NB4 (cell line): ENCODE measurements at regions not wholly inside any gene's neighbourhood (a gene's known extent, or its start where the extent isn't known, plus 50 kb on each side); places are given as distances from the start of the nearest gene placed in this dataset.
"Not testable (repeated sequence)": the region's sequence is repeated elsewhere in the genome, so short reads cannot be mapped to it uniquely, and the experiment has no call there.

Source experiments
- MAX ChIP-seq: IDR thresholded peaks from 2 replicates; pipeline ENCODE4 v1.6.1; 2011; ENCODE audit warnings: low read depth, low read length
- MYC ChIP-seq: IDR thresholded peaks from 2 replicates; pipeline ENCODE4 v1.6.1; 2011; ENCODE audit warnings: low read depth, low read length
- POLR2A ChIP-seq: IDR thresholded peaks from 2 replicates; pipeline ENCODE4 v1.6.1; 2011; ENCODE audit warnings: mild to moderate bottlenecking; ENCODE audit not compliant: insufficient read length; ENCODE audit errors: extremely low read depth
- TF ChIP-seq, protein P1 (sequence below): IDR thresholded peaks from one replicate; pipeline ENCODE4 v1.5.1; 2012; ENCODE audit warnings: low read depth, low read length

DNA sequence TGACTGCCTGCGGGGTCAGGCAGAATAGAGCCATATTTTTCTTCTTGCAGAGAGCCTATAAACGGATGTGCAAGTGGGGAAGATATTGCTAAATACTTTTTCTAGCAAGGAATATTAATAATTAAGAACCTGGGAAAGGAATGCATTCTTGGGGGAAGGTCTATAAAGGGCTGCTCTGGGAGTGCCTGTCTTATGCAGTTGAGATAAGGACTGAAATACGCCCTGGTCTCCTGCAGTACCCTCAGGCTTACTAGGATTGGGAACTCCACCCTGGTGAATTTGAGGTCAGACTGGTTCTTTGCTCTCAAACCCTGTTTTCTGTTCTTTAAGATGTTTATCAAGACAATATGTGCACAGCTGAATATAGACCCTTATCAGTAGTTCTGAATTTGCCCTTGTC, 152.5 kb upstream of the APOOL start:
- TF ChIP-seq, protein P1, sequence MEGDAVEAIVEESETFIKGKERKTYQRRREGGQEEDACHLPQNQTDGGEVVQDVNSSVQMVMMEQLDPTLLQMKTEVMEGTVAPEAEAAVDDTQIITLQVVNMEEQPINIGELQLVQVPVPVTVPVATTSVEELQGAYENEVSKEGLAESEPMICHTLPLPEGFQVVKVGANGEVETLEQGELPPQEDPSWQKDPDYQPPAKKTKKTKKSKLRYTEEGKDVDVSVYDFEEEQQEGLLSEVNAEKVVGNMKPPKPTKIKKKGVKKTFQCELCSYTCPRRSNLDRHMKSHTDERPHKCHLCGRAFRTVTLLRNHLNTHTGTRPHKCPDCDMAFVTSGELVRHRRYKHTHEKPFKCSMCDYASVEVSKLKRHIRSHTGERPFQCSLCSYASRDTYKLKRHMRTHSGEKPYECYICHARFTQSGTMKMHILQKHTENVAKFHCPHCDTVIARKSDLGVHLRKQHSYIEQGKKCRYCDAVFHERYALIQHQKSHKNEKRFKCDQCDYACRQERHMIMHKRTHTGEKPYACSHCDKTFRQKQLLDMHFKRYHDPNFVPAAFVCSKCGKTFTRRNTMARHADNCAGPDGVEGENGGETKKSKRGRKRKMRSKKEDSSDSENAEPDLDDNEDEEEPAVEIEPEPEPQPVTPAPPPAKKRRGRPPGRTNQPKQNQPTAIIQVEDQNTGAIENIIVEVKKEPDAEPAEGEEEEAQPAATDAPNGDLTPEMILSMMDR: not testable (repeated sequence)
- TF ChIP-seq POLR2A, MAX, MYC: not testable (repeated sequence)
